ENCODE measurements at regions not wholly inside any gene's neighbourhood (a gene's known extent, or its start where the extent isn't known, plus 50 kb on each side); places are given as distances from the start of the nearest gene placed in this dataset.

GRCh38 chr2:20534913-20535801 lies 88.3 kb downstream of the RHOB start:
- Histone ChIP-seq H3K9me1 (replicated peaks; ENCODE audit: control insufficient read depth, extremely low read depth, insufficient read depth, low read length) (no peaks in the 10 kb centered on the region), H3K4me1 (ENCODE audit: control insufficient read depth, extremely low read depth, insufficient read depth, low read length) (peaks cover 18% of the 10 kb centered on the region), H3K36me3 (ENCODE audit: control insufficient read depth in 2 of 2, extremely low read depth in 1 of 2, insufficient read depth in 2 of 2, low read length in 2 of 2) (no peaks in the 10 kb centered on the region), H3K9ac (replicated peaks; ENCODE audit: extremely low read depth, insufficient read depth, low read length) (no peak overlapping the region), H3K27me3 (ENCODE audit: control insufficient read depth in 2 of 2, insufficient read depth in 2 of 2, low read length in 2 of 2) (no peaks in the 10 kb centered on the region), H3K4me2 (ENCODE audit: insufficient read depth, low read length) (no peak overlapping the region), H3K4me3 (replicated peaks in 1 of 3; ENCODE audit: insufficient read depth in 1 of 3, low read depth in 1 of 3, low read length in 3 of 3) (no peak overlapping the region), H2AFZ (ENCODE audit: low read depth, low read length) (no peak overlapping the region), H3K79me2 (ENCODE audit: control insufficient read depth, insufficient read depth, low read length) (no peaks in the 10 kb centered on the region), H3K9me3 (replicated peaks; ENCODE audit: control insufficient read depth, insufficient read depth, low read length) (no peaks in the 10 kb centered on the region), H3K27ac (ENCODE audit: insufficient read depth, low read depth, low read length) (no peak overlapping the region), H4K20me1 (replicated peaks; ENCODE audit: control insufficient read depth, extremely low read depth, insufficient read depth, low read length) (no peaks in the 10 kb centered on the region)
- ChIA-PET POLR2A (no interaction called here), CTCF (interaction anchor here (1.3 kb wide), 1 partner anchor 8 kb away, joined by 3 read pairs; no protein-coding TSS in a partner anchor)
- DNase-seq (ENCODE audit: low read depth, low spot score) (no peak), FAIRE-seq (no peak)
- dilution Hi-C loops (cut with MboI; ENCODE audit: extremely low pct_ligation_motif_present, low sequenced_read_pairs) (no loop called here), intact Hi-C loops (cut with micrococcal nuclease) (no loop called here)
- no TSS peak for BruUV-seq (replicated peaks)
- TF ChIP-seq MYC (IDR thresholded peaks at IDR 0.05; ENCODE audit: low read depth, low read length) (no peak), FOS (IDR thresholded peaks at IDR 0.05; ENCODE audit: borderline replicate concordance, insufficient read depth, low read length) (no peak), JUN (IDR thresholded peaks at IDR 0.05; ENCODE audit: borderline replicate concordance, insufficient read depth, insufficient read length, low read depth) (no peak), CTCF (IDR thresholded peaks at IDR 0.05; ENCODE audit: extremely low read depth in 1 of 2, insufficient read depth in 1 of 2, low read depth in 1 of 2, low read length in 2 of 2) (no peak), EZH2 (IDR thresholded peaks at IDR 0.05; ENCODE audit: borderline replicate concordance, low read depth, low read length, severe bottlenecking) (no peak), POLR2AphosphoS5 (IDR thresholded peaks at IDR 0.05; ENCODE audit: insufficient read depth, low read depth, low read length) (no peak), POLR2A (IDR thresholded peaks at IDR 0.05; ENCODE audit: low read depth, low read length) (no peak), GATA2 (IDR thresholded peaks at IDR 0.05; ENCODE audit: insufficient read depth, insufficient read length, low read depth, low read length) (no peak)
- TF ChIP-seq, protein P1, sequence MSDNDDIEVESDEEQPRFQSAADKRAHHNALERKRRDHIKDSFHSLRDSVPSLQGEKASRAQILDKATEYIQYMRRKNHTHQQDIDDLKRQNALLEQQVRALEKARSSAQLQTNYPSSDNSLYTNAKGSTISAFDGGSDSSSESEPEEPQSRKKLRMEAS (IDR thresholded peaks at IDR 0.05; ENCODE audit: insufficient read depth, insufficient read length): no peak

Measured in endothelial cell of umbilical vein (primary cell).